Upper lobe of left lung (tissue), 6 donors: ENCODE measurements at regions not wholly inside any gene's neighbourhood (a gene's known extent, or its start where the extent isn't known, plus 50 kb on each side); places are given as distances from the start of the nearest gene placed in this dataset.
"Not testable (repeated sequence)": the region's sequence is repeated elsewhere in the genome, so short reads cannot be mapped to it uniquely, and the experiment has no call there.

Experiments used
- ATAC-seq, 2 donors: fragments of 200-7000 bp; cut with Tn5 transposase; one replicate each; pipeline ENCODE4 v1.9.1; 2022; ENCODE audit warnings: mild to moderate bottlenecking in 2 of 2, moderate library complexity in 2 of 2; ENCODE audit not compliant: low FRiP score in 2 of 2
- DNase-seq, 2 donors: peaks; one replicate each; pipeline ENCODE4 v3.0.0-alpha.2; 2019 to 2020
- H3K27ac ChIP-seq, 4 donors: fragments of 200-600 bp; sonication (generic); one replicate each; pipeline ENCODE4 v1.5.1; 2016 to 2019
- H3K27me3 ChIP-seq, 4 donors: fragments of 200-600 bp; sonication (generic); one replicate each; pipeline ENCODE4 v1.5.1; 2017 to 2019
- H3K36me3 ChIP-seq, 4 donors: fragments of 200-600 bp; sonication (generic); one replicate each; pipeline ENCODE4 v1.5.1; 2016 to 2019
- H3K4me1 ChIP-seq, 4 donors: fragments of 200-600 bp; sonication (generic); one replicate each; pipeline ENCODE4 v1.5.1; 2018 to 2019
- H3K4me3 ChIP-seq, 4 donors: fragments of 200-600 bp; sonication (generic); one replicate each; pipeline ENCODE4 v1.5.1; 2017 to 2019; ENCODE audit warnings: mild to moderate bottlenecking in 2 of 4, moderate library complexity in 1 of 4
- H3K9me3 ChIP-seq, 4 donors: fragments of 200-600 bp; sonication (generic); one replicate each; pipeline ENCODE4 v1.5.1; 2018 to 2019
- EP300 ChIP-seq, 4 donors: sonication (generic); formaldehyde crosslinking; IDR thresholded peaks; one replicate each; pipeline ENCODE4 v1.5.1; 2017; ENCODE audit warnings: antibody characterized with exemption in 4 of 4, control low read depth in 2 of 4
- POLR2A ChIP-seq, 4 donors: fragments of 450-650 bp; IDR thresholded peaks; one replicate each; pipeline ENCODE4 v1.5.1; 2016 to 2017; ENCODE audit warnings: antibody characterized with exemption in 4 of 4, mild to moderate bottlenecking in 2 of 4
- POLR2AphosphoS5 ChIP-seq, 2 donors: sonication (generic); formaldehyde crosslinking; IDR thresholded peaks; one replicate each; pipeline ENCODE4 v1.5.1; 2017; ENCODE audit warnings: antibody characterized with exemption in 2 of 2
- WGBS, 2 donors: methylation state at CpG; one replicate each; pipeline ENCODE4 v1.1.5; 2017 to 2018; 5-methylcytosine and 5-hydroxymethylcytosine counted together
- TF ChIP-seq, protein P1 (sequence below), 6 experiments: fragments of 450-650 bp in 4 of 6; fragments of 200-600 bp in 2 of 6; sonication (generic) in 2 of 6; IDR thresholded peaks; one replicate each; pipeline ENCODE4 v1.5.1; 2016 to 2019; ENCODE audit warnings: antibody characterized with exemption in 6 of 6
- donor health status: DM: no; HTN: no; CAD: no; lungs with moderate emphysema.
- donor health status: DM: no; HTN: yes; CAD: no; lungs with severe emphysema.

DNA sequence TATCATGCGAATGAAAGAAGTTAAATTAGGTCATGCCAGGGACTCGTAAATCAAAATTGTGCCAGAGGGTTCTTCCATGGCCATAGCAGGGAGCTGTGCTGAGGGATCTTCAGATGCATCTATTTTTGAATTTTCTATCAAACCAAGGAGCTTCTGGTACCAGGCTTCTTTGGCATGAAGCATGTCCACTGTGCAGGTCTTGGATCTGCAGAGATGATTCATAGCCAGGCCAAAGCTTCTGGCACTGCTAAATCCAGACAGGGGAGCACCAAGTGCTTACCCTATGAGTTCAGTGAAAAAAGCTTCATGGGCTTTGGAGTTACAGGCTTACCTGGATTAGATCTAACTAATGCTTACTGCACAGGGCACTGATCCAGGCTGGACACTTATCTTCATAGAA lies 154.2 kb upstream of the DAB1 start:
- WGBS, 2 donors: 83 to 90% methylated on average over 2 of the region's 2 CpGs
- DNase-seq: no peak
- TF ChIP-seq POLR2AphosphoS5 (IDR thresholded peaks at IDR 0.05) (no peak), EP300 (IDR thresholded peaks at IDR 0.05) (no peak), POLR2A (IDR thresholded peaks at IDR 0.05) (no peak)
- TF ChIP-seq, protein P1, sequence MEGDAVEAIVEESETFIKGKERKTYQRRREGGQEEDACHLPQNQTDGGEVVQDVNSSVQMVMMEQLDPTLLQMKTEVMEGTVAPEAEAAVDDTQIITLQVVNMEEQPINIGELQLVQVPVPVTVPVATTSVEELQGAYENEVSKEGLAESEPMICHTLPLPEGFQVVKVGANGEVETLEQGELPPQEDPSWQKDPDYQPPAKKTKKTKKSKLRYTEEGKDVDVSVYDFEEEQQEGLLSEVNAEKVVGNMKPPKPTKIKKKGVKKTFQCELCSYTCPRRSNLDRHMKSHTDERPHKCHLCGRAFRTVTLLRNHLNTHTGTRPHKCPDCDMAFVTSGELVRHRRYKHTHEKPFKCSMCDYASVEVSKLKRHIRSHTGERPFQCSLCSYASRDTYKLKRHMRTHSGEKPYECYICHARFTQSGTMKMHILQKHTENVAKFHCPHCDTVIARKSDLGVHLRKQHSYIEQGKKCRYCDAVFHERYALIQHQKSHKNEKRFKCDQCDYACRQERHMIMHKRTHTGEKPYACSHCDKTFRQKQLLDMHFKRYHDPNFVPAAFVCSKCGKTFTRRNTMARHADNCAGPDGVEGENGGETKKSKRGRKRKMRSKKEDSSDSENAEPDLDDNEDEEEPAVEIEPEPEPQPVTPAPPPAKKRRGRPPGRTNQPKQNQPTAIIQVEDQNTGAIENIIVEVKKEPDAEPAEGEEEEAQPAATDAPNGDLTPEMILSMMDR (IDR thresholded peaks at IDR 0.05): no peak
- Histone ChIP-seq H3K27me3 (no peaks in the 10 kb centered on the region), H3K4me1 (no peaks in the 10 kb centered on the region), H3K9me3 (peaks cover 0 to 3% (median 0%) of the 10 kb centered on the region in 4 donors), H3K27ac (no peak overlapping the region), H3K4me3 (no peak overlapping the region), H3K36me3 (no peaks in the 10 kb centered on the region)
- no peak for ATAC-seq

- DNase-seq (no peak), ATAC-seq (no peak)
- H3K9me3 ChIP-seq: no peaks in the 10 kb centered on the region
- no peaks in the 10 kb centered on the region for H3K27me3 ChIP-seq
- no peaks in the 10 kb centered on the region for H3K4me1 ChIP-seq
- no peak overlapping the region for H3K27ac ChIP-seq
- 65 to 69% methylated on average over 6 of the region's 6 CpGs for WGBS, 2 donors
- TF ChIP-seq POLR2A (IDR thresholded peaks at IDR 0.05) (no peak), EP300 (IDR thresholded peaks at IDR 0.05) (no peak), POLR2AphosphoS5 (IDR thresholded peaks at IDR 0.05) (no peak)
- TF ChIP-seq, protein P1 (IDR thresholded peaks at IDR 0.05): no peak
- H3K4me3 ChIP-seq: no peak overlapping the region
- H3K36me3 ChIP-seq: no peaks in the 10 kb centered on the region
These were observed 152.9 kb upstream of the DAB1 start for GRCh38 chr1:57576756-57577155.

- Histone ChIP-seq H3K9me3 (no peaks in the 10 kb centered on the region), H3K4me3 (no peak overlapping the region), H3K4me1 (no peaks in the 10 kb centered on the region), H3K27me3 (no peaks in the 10 kb centered on the region), H3K27ac (no peak overlapping the region), H3K36me3 (no peaks in the 10 kb centered on the region)
- ATAC-seq: no peak
- TF ChIP-seq POLR2A (IDR thresholded peaks at IDR 0.05) (no peak), POLR2AphosphoS5 (IDR thresholded peaks at IDR 0.05) (no peak), EP300 (IDR thresholded peaks at IDR 0.05) (no peak)
- TF ChIP-seq, protein P1 (IDR thresholded peaks at IDR 0.05): no peak
- no peak for DNase-seq
- 89 to 90% methylated on average over 4 of the region's 4 CpGs for WGBS, 2 donors
These were observed 148.2 kb upstream of the DAB1 start for GRCh38 chr1:57572016-57572415.

DNA sequence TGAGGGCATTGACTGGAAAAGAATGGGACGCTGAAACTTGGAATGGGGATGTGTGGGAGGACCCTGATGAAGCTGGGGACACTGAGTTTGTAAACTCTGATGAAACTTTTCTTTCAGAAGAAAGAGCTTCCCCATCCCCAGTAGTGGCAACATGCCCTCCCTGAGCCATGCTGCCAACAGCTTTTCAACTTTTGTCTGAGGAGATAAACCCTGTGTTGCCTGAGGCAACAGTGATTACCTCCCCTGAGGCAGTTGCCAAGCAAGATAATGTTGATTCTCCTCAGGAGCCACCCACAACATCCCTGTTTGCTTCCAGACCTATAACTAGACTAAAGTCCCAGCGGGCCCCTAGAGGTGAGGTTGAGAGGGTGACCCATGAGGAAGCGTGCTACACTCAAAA lies 134.2 kb upstream of the DAB1 start:
- DNase-seq, ATAC-seq, H3K27me3 ChIP-seq, H3K4me1 ChIP-seq, H3K4me3 ChIP-seq, H3K36me3 ChIP-seq, H3K9me3 ChIP-seq, H3K27ac ChIP-seq: not testable (repeated sequence)
- 86 to 94% methylated on average over 3 of the region's 3 CpGs for WGBS, 2 donors

- ATAC-seq (no peak), DNase-seq (no peak)
- H3K27ac ChIP-seq: no peak overlapping the region
- no peaks in the 10 kb centered on the region for H3K36me3 ChIP-seq
- no peaks in the 10 kb centered on the region for H3K4me1 ChIP-seq
- no peaks in the 10 kb centered on the region for H3K27me3 ChIP-seq
- no peak overlapping the region for H3K4me3 ChIP-seq
- WGBS, 2 donors: 34 to 36% methylated on average over 5 of the region's 5 CpGs
- TF ChIP-seq, protein P1 (IDR thresholded peaks at IDR 0.05): no peak
- no peak for TF ChIP-seq EP300 (IDR thresholded peaks at IDR 0.05)
- H3K9me3 ChIP-seq: no peaks in the 10 kb centered on the region
These were observed 129.8 kb upstream of the DAB1 start for GRCh38 chr1:57553666-57554065.
